ENCODE measurements at regions not wholly inside any gene's neighbourhood (a gene's known extent, or its start where the extent isn't known, plus 50 kb on each side); places are given as distances from the start of the nearest gene placed in this dataset.

- H3K27ac Mint-ChIP-seq, result peak overlapping the region in 1 of 2 donors; percentile 43
- ATAC-seq (no peak), DNase-seq (no peak)
- no peaks in the 10 kb centered on the region for H3K4me1 Mint-ChIP-seq
- H3K9me3 Mint-ChIP-seq, result peaks cover 7 to 15% of the 10 kb centered on the region in 2 donors
- no peaks in the 10 kb centered on the region for H3K27me3 Mint-ChIP-seq
- H3K4me3 Mint-ChIP-seq, result no peak overlapping the region
Observed at GRCh38 chr4:151895671-151896070, 134.9 kb upstream of the GATB start.

- Mint-ChIP-seq H3K27me3 (no peaks in the 10 kb centered on the region), H3K4me1 (no peaks in the 10 kb centered on the region), H3K27ac (no peak overlapping the region), H3K4me3 (no peak overlapping the region), H3K9me3 (peaks cover 0 to 4% of the 10 kb centered on the region in 2 donors)
- DNase-seq, result no peak
- ATAC-seq, result no peak
Observed at GRCh38 chr4:151894246-151894645, 133.4 kb upstream of the GATB start.

GRCh38 chr4:151888367-151888866 lies 127.6 kb upstream of the GATB start:
- Mint-ChIP-seq H3K4me1 (peaks cover 8% of the 10 kb centered on the region), H3K27ac (peak overlapping the region in 1 of 2 donors; percentile 64), H3K27me3 (no peaks in the 10 kb centered on the region), H3K9me3 (no peaks in the 10 kb centered on the region), H3K4me3 (peak overlapping the region; percentile 27 to 44)
- DNase-seq (peak in 1 of 2 donors; percentile 31), ATAC-seq (peak; percentile 83)

- Mint-ChIP-seq H3K27me3 (no peaks in the 10 kb centered on the region), H3K9me3 (no peaks in the 10 kb centered on the region), H3K4me1 (peaks cover 14% of the 10 kb centered on the region), H3K4me3 (peak overlapping the region; percentile 27 to 44), H3K27ac (no peak overlapping the region)
- DNase-seq (no peak), ATAC-seq (peak; percentile 5)
Observed at GRCh38 chr4:151887816-151888180, 127.0 kb upstream of the GATB start.

GRCh38 chr4:151887031-151887815 lies 126.4 kb upstream of the GATB start:
- ATAC-seq (peak; percentile 37), DNase-seq (no peak)
- H3K27ac Mint-ChIP-seq, result no peak overlapping the region
- H3K4me1 Mint-ChIP-seq, result peaks cover 20% of the 10 kb centered on the region
- no peaks in the 10 kb centered on the region for H3K27me3 Mint-ChIP-seq
- H3K4me3 Mint-ChIP-seq, result no peak overlapping the region
- H3K9me3 Mint-ChIP-seq, result no peaks in the 10 kb centered on the region

- Mint-ChIP-seq H3K27me3 (no peaks in the 10 kb centered on the region), H3K4me1 (peaks cover 33% of the 10 kb centered on the region), H3K9me3 (no peaks in the 10 kb centered on the region), H3K4me3 (no peak overlapping the region), H3K27ac (peak overlapping the region in 1 of 2 donors; percentile 67)
- ATAC-seq, result no peak
- DNase-seq, result no peak
Observed at GRCh38 chr4:151885123-151885522, 124.3 kb upstream of the GATB start.

- no peak overlapping the region for H3K4me3 Mint-ChIP-seq
Observed at GRCh38 chr4:151883747-151884146, 122.9 kb upstream of the GATB start.

GRCh38 chr4:151882072-151882803 lies 121.4 kb upstream of the GATB start:
- H3K27ac Mint-ChIP-seq, result peak overlapping the region in 1 of 2 donors; percentile 81
- H3K9me3 Mint-ChIP-seq, result no peaks in the 10 kb centered on the region
- peak; percentile 30 to 40 for DNase-seq
- ATAC-seq, result peak; percentile 82
- H3K4me1 Mint-ChIP-seq, result peaks cover 33% of the 10 kb centered on the region
- peaks cover 5% of the 10 kb centered on the region for H3K27me3 Mint-ChIP-seq
- H3K4me3 Mint-ChIP-seq, result peak overlapping the region; percentile 50 to 55

More at GRCh38 chr4:151883747-151884146, 122.9 kb upstream of the GATB start:
- H3K27ac Mint-ChIP-seq, result no peak overlapping the region
- H3K27me3 Mint-ChIP-seq, result peaks cover 5% of the 10 kb centered on the region
- DNase-seq, result no peak
- H3K9me3 Mint-ChIP-seq, result no peaks in the 10 kb centered on the region
- H3K4me1 Mint-ChIP-seq, result peaks cover 33% of the 10 kb centered on the region
- no peak for ATAC-seq

GRCh38 chr4:151879705-151880445 lies 119.1 kb upstream of the GATB start:
- no peak for DNase-seq
- no peaks in the 10 kb centered on the region for H3K9me3 Mint-ChIP-seq
- peaks cover 39% of the 10 kb centered on the region for H3K4me1 Mint-ChIP-seq
- H3K27ac Mint-ChIP-seq, result no peak overlapping the region
- H3K27me3 Mint-ChIP-seq, result peaks cover 5% of the 10 kb centered on the region
- H3K4me3 Mint-ChIP-seq, result no peak overlapping the region
- no peak for ATAC-seq

- ATAC-seq (no peak), DNase-seq (no peak)
- Mint-ChIP-seq H3K27ac (no peak overlapping the region), H3K4me3 (no peak overlapping the region), H3K9me3 (peaks cover 0 to 7% of the 10 kb centered on the region in 2 donors), H3K4me1 (peaks cover 11% of the 10 kb centered on the region), H3K27me3 (peaks cover 5% of the 10 kb centered on the region)
Observed at GRCh38 chr4:151876381-151876988, 115.7 kb upstream of the GATB start.

GRCh38 chr4:151874328-151874727 lies 113.5 kb upstream of the GATB start:
- DNase-seq (no peak), ATAC-seq (no peak)
- peaks cover 5% of the 10 kb centered on the region for H3K27me3 Mint-ChIP-seq
- peaks cover 0 to 7% of the 10 kb centered on the region in 2 donors for H3K9me3 Mint-ChIP-seq
- H3K27ac Mint-ChIP-seq, result no peak overlapping the region
- peaks cover 5% of the 10 kb centered on the region for H3K4me1 Mint-ChIP-seq
- H3K4me3 Mint-ChIP-seq, result no peak overlapping the region

GRCh38 chr4:151866592-151866918 lies 105.7 kb upstream of the GATB start:
- H3K9me3 Mint-ChIP-seq, result peaks cover 14 to 18% of the 10 kb centered on the region in 2 donors
- H3K4me1 Mint-ChIP-seq, result peaks cover 17% of the 10 kb centered on the region
- ATAC-seq, result no peak
- no peak for DNase-seq
- no peaks in the 10 kb centered on the region for H3K27me3 Mint-ChIP-seq
- no peak overlapping the region for H3K27ac Mint-ChIP-seq
- no peak overlapping the region for H3K4me3 Mint-ChIP-seq

GRCh38 chr4:151865744-151866591 lies 105.2 kb upstream of the GATB start:
- no peak for DNase-seq

GRCh38 chr4:151865312-151865711 lies 104.5 kb upstream of the GATB start:
- no peak overlapping the region for H3K27ac Mint-ChIP-seq
- no peak for DNase-seq
- H3K27me3 Mint-ChIP-seq, result no peaks in the 10 kb centered on the region
- peaks cover 14 to 18% of the 10 kb centered on the region in 2 donors for H3K9me3 Mint-ChIP-seq
- H3K4me1 Mint-ChIP-seq, result peaks cover 17% of the 10 kb centered on the region
- H3K4me3 Mint-ChIP-seq, result no peak overlapping the region
- no peak for ATAC-seq

More at GRCh38 chr4:151865744-151866591, 105.2 kb upstream of the GATB start:
- H3K9me3 Mint-ChIP-seq, result peaks cover 14 to 18% of the 10 kb centered on the region in 2 donors
- H3K27ac Mint-ChIP-seq, result no peak overlapping the region
- ATAC-seq, result no peak
- no peak overlapping the region for H3K4me3 Mint-ChIP-seq
- H3K27me3 Mint-ChIP-seq, result no peaks in the 10 kb centered on the region
- H3K4me1 Mint-ChIP-seq, result peaks cover 17% of the 10 kb centered on the region

All from stimulated activated naive CD8-positive, alpha-beta T cell treated with anti-CD3 and anti-CD28 coated beads, Interleukin-15, amount 100 ng/mL, for 72 hours (primary cell).